ENCODE measurements at regions not wholly inside any gene's neighbourhood (a gene's known extent, or its start where the extent isn't known, plus 50 kb on each side); places are given as distances from the start of the nearest gene placed in this dataset.

- TF ChIP-seq, protein P1, sequence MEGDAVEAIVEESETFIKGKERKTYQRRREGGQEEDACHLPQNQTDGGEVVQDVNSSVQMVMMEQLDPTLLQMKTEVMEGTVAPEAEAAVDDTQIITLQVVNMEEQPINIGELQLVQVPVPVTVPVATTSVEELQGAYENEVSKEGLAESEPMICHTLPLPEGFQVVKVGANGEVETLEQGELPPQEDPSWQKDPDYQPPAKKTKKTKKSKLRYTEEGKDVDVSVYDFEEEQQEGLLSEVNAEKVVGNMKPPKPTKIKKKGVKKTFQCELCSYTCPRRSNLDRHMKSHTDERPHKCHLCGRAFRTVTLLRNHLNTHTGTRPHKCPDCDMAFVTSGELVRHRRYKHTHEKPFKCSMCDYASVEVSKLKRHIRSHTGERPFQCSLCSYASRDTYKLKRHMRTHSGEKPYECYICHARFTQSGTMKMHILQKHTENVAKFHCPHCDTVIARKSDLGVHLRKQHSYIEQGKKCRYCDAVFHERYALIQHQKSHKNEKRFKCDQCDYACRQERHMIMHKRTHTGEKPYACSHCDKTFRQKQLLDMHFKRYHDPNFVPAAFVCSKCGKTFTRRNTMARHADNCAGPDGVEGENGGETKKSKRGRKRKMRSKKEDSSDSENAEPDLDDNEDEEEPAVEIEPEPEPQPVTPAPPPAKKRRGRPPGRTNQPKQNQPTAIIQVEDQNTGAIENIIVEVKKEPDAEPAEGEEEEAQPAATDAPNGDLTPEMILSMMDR (IDR thresholded peaks at IDR 0.05; ENCODE audit: low read depth, low read length, poor library complexity, severe bottlenecking) = no peak
- TF ChIP-seq EZH2phosphoT487 (IDR thresholded peaks at IDR 0.05; ENCODE audit: borderline replicate concordance, low read length) = no peak
Measured at GRCh38 chr6:26249707-26249956, 115.4 kb upstream of the BTN3A2 start.
